Stimulated activated effector memory CD8-positive, alpha-beta T cell treated with anti-CD3 and anti-CD28 coated beads, Interleukin-12 subunit alpha, Interleukin-12 subunit beta, amount 100 ng/mL, for 72 hours (primary cell): ENCODE measurements at regions not wholly inside any gene's neighbourhood (a gene's known extent, or its start where the extent isn't known, plus 50 kb on each side); places are given as distances from the start of the nearest gene placed in this dataset.
"Not testable (repeated sequence)": the region's sequence is repeated elsewhere in the genome, so short reads cannot be mapped to it uniquely, and the experiment has no call there.

ENCODE experiments used
- ATAC-seq: fragments of 150-1000 bp; cut with Tn5 transposase; 2 replicates; pipeline ENCODE4 v1.10.0; 2021
- DNase-seq, 2 donors: peaks; one replicate each; pipeline ENCODE4 v3.0.0; 2021 to 2022; ENCODE audit warnings: low spot score in 2 of 2
- H3K27ac Mint-ChIP-seq: one replicate; pipeline ENCODE4 v1.8.0; 2022; ENCODE audit warnings: mild to moderate bottlenecking, mixed read lengths
- H3K36me3 Mint-ChIP-seq: one replicate; pipeline ENCODE4 v1.8.0; 2022; ENCODE audit warnings: mild to moderate bottlenecking, mixed read lengths
- H3K4me1 Mint-ChIP-seq: one replicate; pipeline ENCODE4 v1.8.0; 2022; ENCODE audit warnings: mixed read lengths
- H3K4me3 Mint-ChIP-seq: one replicate; pipeline ENCODE4 v1.8.0; 2022; ENCODE audit warnings: mild to moderate bottlenecking, mixed read lengths
- H3K9me3 Mint-ChIP-seq: one replicate; pipeline ENCODE4 v1.8.0; 2022; ENCODE audit warnings: mixed read lengths

DNA sequence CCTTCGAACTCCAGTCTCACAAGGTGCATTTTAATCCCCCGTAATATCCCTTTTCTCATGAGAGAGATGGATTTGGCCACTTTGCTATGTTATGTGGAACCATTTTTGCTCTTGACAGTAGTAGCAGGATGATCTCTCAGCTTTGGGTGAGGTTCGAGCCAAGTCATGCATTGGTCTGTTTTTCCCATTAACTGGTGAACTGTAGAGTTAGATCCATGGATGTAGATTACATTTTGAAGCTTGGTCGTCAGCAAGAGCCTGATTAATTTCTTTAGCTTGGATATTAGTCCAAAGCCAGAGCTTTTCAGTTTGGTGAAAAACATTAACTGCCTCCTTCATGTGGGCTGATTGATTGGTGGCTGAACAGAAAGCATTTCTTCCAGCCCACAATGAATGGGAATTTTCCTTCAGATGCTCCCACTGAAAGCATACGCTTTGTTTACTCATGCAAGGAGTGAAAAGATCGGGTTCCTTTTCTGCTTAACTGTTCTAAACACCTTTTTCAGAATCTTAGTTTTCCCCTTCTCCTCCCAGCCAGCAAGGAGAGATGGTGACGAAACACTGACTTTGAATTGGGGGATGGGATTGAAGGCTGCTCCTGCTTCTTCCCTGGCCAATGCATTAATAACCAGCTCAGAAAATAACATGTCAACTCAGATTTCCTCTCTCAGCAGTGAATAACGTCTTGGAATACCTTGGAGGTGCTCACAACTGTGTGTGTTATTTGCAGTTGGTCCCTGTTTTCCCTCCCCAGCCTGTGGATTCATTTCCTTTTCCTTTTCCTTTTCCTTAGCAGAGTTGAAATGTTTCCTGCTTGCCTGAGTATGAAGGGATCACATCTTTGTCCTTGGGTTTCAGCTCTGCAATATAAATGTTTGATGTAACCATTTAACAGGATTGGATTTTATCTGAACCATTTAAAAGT lies 351.8 kb upstream of the FZD8 start:
- H3K27ac Mint-ChIP-seq = no peak overlapping the region
- ATAC-seq = no peak
- H3K4me1 Mint-ChIP-seq = no peaks in the 10 kb centered on the region
- no peak for DNase-seq
- peaks cover 7% of the 10 kb centered on the region for H3K9me3 Mint-ChIP-seq
- no peaks in the 10 kb centered on the region for H3K36me3 Mint-ChIP-seq
- H3K4me3 Mint-ChIP-seq = no peak overlapping the region

DNA sequence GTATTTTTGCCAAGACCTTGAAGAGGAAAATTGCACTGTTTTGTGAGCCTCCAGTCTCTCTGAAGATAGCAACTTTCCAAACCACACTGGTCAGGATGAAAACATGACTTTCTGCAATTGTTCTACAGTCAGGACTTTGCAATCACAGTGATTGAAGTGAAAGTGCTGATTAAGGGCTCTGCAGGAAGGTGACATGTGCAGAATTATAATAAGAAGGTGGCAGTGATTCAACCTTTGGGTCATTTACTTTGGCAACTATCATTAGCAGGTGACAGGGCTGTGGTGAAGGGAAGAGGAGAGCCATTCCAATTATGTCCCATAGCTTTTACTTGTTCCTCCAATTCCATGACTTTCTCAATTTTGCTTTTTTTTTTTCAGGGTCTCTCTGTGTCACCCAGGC lies 350.0 kb upstream of the FZD8 start:
- Mint-ChIP-seq H3K9me3 (peaks cover 10% of the 10 kb centered on the region), H3K36me3 (no peaks in the 10 kb centered on the region), H3K27ac (no peak overlapping the region), H3K4me1 (no peaks in the 10 kb centered on the region), H3K4me3 (no peak overlapping the region)
- DNase-seq (no peak), ATAC-seq (no peak)

DNA sequence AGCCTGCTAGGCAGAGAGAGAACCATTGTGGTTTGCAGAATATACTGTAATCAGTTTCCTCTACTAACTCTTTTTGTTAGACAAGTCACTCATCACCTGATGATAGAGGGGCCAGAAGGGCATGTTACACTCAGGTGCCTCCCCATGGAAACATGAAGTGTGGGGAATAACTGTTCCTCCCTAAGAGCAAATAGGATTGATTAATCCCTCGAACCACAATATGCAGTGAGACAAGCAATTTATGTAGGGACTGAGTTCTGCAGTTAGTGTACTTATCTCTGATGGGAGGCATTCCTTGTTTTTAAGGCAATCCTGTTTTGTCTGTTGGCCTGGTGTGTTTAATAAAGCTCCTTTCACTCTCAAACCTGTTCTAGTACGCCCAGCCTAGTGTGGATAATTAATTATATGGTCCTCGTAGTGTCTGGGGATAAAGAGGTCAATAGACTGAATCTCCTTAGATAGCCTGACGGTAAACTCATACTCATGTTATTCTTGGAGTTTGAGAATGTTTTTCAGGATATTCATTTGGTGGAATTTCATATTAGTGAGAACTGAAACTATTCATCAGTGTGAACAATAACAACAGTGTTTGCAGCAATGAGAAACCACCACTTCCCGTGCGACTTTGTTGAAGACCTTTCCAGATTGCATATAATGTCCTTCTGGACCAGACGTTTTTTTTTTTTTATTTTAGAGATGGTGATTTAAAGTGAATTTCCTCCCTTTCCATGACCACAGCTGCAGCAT lies 344.8 kb upstream of the FZD8 start:
- no peaks in the 10 kb centered on the region for H3K36me3 Mint-ChIP-seq
- no peak for DNase-seq
- H3K4me1 Mint-ChIP-seq = no peaks in the 10 kb centered on the region
- no peak for ATAC-seq
- H3K9me3 Mint-ChIP-seq = peaks cover 10% of the 10 kb centered on the region
- H3K4me3 Mint-ChIP-seq = no peak overlapping the region
- no peak overlapping the region for H3K27ac Mint-ChIP-seq

DNA sequence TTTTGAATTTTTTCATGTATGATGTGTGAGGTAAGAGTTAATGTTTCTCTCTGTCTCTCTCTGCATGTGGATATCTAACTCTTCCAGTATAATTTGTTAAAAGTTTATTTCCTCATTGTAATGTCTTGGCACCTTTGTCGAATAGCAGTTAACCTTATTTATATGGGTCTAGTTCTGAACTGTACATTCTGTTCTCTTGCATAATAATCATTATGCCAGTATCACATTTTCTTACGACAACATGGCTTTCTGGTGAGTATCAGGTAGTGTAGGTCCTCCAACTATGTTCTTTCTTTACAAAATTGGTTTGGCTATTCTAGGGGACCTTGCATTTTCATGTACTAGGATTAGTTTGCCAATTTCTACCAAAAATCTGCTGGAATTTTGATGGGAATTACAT lies 337.0 kb upstream of the FZD8 start:
- DNase-seq = no peak
- no peak for ATAC-seq
- Mint-ChIP-seq H3K4me3 (no peak overlapping the region), H3K4me1 (no peaks in the 10 kb centered on the region), H3K36me3 (no peaks in the 10 kb centered on the region), H3K27ac (no peak overlapping the region), H3K9me3 (peaks cover 6% of the 10 kb centered on the region)

DNA sequence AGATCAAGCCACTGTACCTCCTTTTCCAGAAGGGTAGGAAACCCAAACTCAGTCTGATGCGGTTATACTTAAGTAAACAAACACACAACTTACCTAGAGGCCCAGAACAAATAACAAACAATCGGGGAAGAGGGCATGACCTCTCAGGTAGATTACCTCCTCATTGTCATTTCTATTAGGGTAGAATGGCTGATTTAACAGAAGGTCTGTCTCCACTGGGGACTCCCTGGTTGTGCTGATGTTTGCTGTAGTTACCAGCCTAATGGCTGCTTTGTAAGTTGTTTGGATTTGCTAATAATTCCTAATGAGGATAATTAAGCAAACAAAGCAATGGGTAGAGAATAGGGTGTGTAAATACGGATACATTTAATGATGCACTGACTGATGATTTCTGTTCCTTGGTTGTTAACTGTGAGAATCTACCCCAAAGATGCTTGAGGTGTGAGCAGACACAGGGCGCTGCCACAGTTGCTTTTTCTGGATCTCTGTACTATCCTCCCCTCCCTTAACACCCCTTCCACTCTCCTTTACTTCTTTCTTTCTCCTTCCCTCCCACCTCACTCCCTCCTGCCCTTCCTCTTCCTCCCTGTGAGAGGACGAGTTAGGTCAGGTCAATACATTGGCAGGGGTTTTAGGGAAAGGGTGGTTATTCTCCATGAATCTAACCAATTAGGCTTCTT lies 332.0 kb upstream of the FZD8 start:
- H3K9me3 Mint-ChIP-seq = peaks cover 12% of the 10 kb centered on the region
- not testable (repeated sequence) for DNase-seq, H3K36me3 Mint-ChIP-seq, H3K27ac Mint-ChIP-seq, H3K4me1 Mint-ChIP-seq, ATAC-seq, H3K4me3 Mint-ChIP-seq

DNA sequence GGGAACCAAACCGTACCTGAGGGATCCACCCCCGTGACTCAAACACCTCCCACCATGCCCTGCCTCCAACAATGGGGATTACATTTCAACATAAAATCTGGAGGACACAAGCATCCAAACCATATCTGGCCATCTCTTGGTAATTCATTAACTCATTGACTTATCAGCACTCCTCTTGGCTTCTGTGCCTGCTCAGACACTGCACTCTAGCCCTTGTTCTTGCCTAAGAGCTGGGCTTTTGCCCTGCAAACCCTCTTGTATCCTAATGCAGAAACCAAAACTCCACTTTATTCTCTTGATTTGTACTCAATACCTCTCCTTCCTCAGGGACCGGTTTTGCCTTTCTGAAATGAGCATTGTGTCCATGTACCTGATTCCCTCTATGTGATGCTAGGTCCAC lies 330.2 kb upstream of the FZD8 start:
- DNase-seq = no peak
- H3K4me1 Mint-ChIP-seq = no peaks in the 10 kb centered on the region
- peaks cover 11% of the 10 kb centered on the region for H3K9me3 Mint-ChIP-seq
- no peak for ATAC-seq
- H3K36me3 Mint-ChIP-seq = no peaks in the 10 kb centered on the region
- H3K27ac Mint-ChIP-seq = no peak overlapping the region
- no peak overlapping the region for H3K4me3 Mint-ChIP-seq

DNA sequence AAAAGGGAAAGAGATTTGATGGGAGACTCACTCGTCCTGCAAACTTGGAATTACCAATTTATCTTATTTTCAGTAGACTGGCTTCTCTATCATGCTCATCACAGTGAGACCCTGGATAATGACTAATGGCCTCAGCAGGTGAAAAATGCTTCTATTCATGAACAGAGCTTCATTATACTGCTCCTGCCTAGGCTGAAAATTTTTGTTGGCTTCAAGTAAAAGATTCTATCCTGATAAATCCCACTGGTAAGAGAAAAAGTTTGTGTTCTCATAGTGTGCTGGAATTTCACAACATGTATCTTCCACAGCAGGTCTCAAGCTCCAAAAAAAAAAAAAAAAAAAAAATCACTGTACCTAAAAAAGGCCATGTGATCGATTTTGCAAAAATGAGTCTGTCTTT lies 329.3 kb upstream of the FZD8 start:
- no peak overlapping the region for H3K27ac Mint-ChIP-seq
- H3K9me3 Mint-ChIP-seq = peaks cover 14% of the 10 kb centered on the region
- H3K4me1 Mint-ChIP-seq = no peaks in the 10 kb centered on the region
- no peak overlapping the region for H3K4me3 Mint-ChIP-seq
- ATAC-seq (no peak), DNase-seq (no peak)
- no peaks in the 10 kb centered on the region for H3K36me3 Mint-ChIP-seq

DNA sequence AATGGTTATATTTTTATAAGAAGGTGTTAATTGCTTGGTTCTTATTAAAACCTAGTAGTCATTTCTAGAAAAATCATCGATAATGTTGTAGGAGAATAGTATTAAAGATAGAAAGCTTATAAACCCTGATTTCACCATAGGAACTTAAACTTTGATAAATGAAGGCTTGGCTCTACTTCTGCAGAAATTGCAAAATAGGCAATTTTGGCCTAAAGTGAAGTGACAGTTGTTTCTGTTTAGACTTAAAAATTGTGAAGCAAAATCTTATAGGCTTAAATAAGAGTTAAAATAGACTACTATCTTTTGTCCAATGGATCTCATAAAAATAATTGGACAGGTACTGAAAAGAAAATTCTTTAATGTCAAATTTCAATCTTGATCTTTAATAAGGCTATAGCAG lies 321.6 kb upstream of the FZD8 start:
- H3K4me1 Mint-ChIP-seq = no peaks in the 10 kb centered on the region
- peaks cover 13% of the 10 kb centered on the region for H3K9me3 Mint-ChIP-seq
- no peak for ATAC-seq
- no peaks in the 10 kb centered on the region for H3K36me3 Mint-ChIP-seq
- no peak overlapping the region for H3K4me3 Mint-ChIP-seq
- no peak overlapping the region for H3K27ac Mint-ChIP-seq
- DNase-seq = no peak

DNA sequence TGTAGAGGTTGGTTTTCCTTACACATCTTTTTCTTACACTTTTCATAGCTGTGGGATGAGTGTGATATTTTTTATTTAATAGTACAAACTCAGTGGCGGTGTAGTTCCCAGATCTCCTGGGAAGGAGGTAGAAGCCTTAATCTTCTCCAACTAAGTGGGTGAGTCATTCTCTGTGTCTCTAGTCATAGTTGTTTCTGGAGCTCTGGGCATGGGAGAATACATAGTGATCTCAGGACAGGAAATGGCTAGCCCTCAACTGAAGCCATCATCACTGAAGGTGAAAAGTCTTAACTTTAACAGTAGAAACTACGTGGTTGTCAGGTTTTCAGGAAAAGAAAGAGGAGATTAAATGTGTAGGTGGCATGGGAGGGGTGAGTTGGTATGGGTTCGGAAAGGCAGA lies 319.4 kb upstream of the FZD8 start:
- H3K27ac Mint-ChIP-seq = no peak overlapping the region
- H3K9me3 Mint-ChIP-seq = peaks cover 9% of the 10 kb centered on the region
- H3K4me3 Mint-ChIP-seq = no peak overlapping the region
- no peaks in the 10 kb centered on the region for H3K36me3 Mint-ChIP-seq
- H3K4me1 Mint-ChIP-seq = no peaks in the 10 kb centered on the region
- DNase-seq (no peak), ATAC-seq (no peak)

DNA sequence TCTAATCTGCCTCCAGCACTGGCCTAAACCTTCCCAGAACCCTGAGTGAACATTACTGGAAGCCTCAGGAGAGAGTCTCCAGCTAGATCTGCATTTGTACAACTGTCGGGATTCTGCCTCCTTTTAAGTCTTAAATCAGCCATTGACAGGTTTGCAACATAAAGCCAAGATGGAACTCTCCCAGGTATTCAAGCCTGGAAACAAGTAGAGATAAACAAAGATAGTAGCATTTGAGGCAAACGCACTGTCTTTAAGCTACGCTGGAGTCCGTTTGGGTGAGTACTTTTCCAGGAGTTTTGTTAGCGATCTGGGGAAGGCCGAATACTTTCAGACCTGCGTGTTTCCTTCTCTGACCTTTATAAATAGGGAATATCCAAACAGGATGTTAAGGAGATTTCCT lies 317.2 kb upstream of the FZD8 start:
- no peak for DNase-seq
- ATAC-seq = no peak
- H3K4me1 Mint-ChIP-seq = no peaks in the 10 kb centered on the region
- no peak overlapping the region for H3K4me3 Mint-ChIP-seq
- peaks cover 3% of the 10 kb centered on the region for H3K9me3 Mint-ChIP-seq
- H3K27ac Mint-ChIP-seq = no peak overlapping the region
- H3K36me3 Mint-ChIP-seq = no peaks in the 10 kb centered on the region

DNA sequence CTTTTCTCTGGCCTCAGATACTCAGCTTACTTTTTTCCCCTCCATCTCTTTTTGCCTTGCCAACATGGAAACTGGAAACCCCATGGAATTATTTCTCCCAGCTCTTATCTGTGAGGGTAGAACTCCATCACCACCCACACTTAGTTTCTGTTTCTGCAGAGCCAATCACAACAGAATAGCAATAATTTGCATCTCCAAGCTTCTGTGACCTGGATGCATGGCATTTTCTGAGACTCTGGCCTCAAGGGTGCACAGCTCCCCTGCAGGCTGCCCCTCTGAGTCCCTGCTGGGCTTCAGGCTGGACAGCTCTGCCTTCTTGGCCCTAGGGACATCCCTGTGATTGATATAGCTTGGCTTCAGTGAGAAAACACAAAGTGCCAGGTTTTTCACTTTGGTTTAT lies 316.5 kb upstream of the FZD8 start:
- not testable (repeated sequence) for H3K9me3 Mint-ChIP-seq, H3K4me3 Mint-ChIP-seq, ATAC-seq, H3K36me3 Mint-ChIP-seq, H3K27ac Mint-ChIP-seq, H3K4me1 Mint-ChIP-seq, DNase-seq

DNA sequence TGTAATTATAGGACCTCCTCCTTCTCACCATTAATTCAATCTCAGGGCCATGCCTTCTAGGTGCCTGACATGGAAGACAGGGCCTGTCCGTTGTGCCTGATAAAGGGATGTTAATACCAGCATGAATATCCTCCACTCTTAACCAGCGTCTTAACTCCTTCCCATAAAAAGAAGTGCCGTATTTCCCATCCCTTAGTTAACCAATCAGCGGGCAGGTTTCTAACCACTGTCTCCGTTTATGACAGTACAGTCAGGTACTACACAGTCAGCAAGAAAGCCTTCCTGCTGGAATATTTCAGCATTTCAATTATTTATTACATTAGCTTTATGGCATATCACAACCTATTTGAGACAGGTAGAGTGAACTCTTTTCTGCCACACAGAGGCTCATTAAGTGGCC lies 308.6 kb upstream of the FZD8 start:
- DNase-seq = no peak
- Mint-ChIP-seq H3K27ac (no peak overlapping the region), H3K4me3 (no peak overlapping the region), H3K36me3 (no peaks in the 10 kb centered on the region), H3K4me1 (no peaks in the 10 kb centered on the region), H3K9me3 (peaks cover 12% of the 10 kb centered on the region)
- no peak for ATAC-seq

DNA sequence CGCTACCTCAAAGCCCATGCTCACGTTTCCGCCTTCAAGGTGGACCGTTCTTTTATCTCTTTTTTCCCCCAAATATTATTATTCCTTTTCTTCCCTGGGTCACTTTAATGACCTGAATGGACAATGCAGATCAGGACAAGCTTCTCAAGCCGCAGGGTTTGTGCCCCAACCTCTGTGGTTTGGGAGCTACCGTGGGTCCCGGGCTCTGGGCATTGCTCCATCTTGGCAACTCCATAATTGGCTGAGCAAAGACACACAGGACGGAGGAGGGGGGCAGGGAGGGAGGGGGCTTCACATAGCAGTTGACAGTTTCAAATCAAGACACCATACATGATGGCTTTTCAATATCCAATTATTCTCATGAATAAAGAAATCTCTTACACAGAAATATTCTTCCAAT lies 308.1 kb upstream of the FZD8 start:
- H3K4me3 Mint-ChIP-seq = no peak overlapping the region
- DNase-seq = no peak

DNA sequence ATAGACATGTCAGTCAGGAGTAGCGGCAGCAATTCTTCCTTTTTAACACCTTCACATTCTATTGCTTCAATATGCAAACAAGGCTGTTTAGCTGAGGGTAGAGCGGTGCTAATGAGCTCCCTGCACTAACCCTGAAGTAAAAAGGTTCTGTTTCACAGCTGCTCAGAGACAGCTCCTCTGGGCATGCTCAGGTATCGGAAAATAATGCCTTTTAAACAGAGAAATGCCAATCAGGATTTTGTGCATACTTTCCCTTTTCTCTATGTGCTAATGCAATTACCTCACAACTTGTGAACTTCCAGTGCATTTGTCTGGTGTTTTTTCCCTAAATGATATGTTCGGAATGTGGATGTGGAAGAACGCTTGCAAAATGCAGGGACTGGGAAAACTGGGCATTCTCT lies 307.7 kb upstream of the FZD8 start:
- H3K36me3 Mint-ChIP-seq = no peaks in the 10 kb centered on the region
- H3K4me1 Mint-ChIP-seq = no peaks in the 10 kb centered on the region
- H3K9me3 Mint-ChIP-seq = peaks cover 12% of the 10 kb centered on the region
- no peak overlapping the region for H3K4me3 Mint-ChIP-seq
- no peak overlapping the region for H3K27ac Mint-ChIP-seq
- ATAC-seq (no peak), DNase-seq (no peak)

More for the DNA sequence above, 308.1 kb upstream of the FZD8 start:
- Mint-ChIP-seq H3K36me3 (no peaks in the 10 kb centered on the region), H3K4me1 (no peaks in the 10 kb centered on the region), H3K27ac (no peak overlapping the region), H3K9me3 (peaks cover 12% of the 10 kb centered on the region)
- no peak for ATAC-seq

DNA sequence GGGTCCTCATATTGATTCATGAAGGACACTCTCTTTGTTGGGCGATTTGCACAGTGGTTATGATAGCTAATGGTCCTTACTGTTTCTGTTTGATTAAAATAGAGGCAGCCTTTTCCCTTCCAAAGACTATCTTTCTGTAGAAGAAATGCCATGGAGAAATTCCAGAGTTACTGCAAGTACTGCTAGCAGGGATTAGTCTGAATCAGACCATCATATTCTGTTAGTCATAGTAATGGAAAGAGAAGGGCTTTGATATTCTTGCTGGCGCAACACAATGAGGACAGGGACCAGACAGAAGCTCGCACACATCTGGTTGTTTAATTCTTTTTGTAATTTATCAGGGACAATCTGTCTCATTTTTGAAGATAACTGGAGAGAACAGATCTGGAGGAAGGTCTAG lies 304.5 kb upstream of the FZD8 start:
- no peak overlapping the region for H3K4me3 Mint-ChIP-seq
- no peak overlapping the region for H3K27ac Mint-ChIP-seq
- peaks cover 10% of the 10 kb centered on the region for H3K9me3 Mint-ChIP-seq
- H3K4me1 Mint-ChIP-seq = no peaks in the 10 kb centered on the region
- H3K36me3 Mint-ChIP-seq = no peaks in the 10 kb centered on the region
- ATAC-seq (no peak), DNase-seq (no peak)
